ENCODE measurements at regions not wholly inside any gene's neighbourhood (a gene's known extent, or its start where the extent isn't known, plus 50 kb on each side); places are given as distances from the start of the nearest gene placed in this dataset.

GRCh38 chr13:53520132-53520531 lies 491.5 kb downstream of the OLFM4 start:
- no peak overlapping the region for H3K4me3 ChIP-seq (ENCODE audit: low read depth, low read length)
- DNase-seq (ENCODE audit: low read depth): no peak
- TF ChIP-seq CTCF (IDR thresholded peaks at IDR 0.05; ENCODE audit: insufficient read depth, low read length, poor library complexity, severe bottlenecking): no peak
- H3K36me3 ChIP-seq (ENCODE audit: control insufficient read depth, insufficient read depth, low read length): no peaks in the 10 kb centered on the region
- no peaks in the 10 kb centered on the region for H3K27me3 ChIP-seq (ENCODE audit: control insufficient read depth, insufficient read depth, low read length)

- no peak for TF ChIP-seq CTCF (IDR thresholded peaks at IDR 0.05; ENCODE audit: insufficient read depth, low read length, poor library complexity, severe bottlenecking)
- no peak for DNase-seq (ENCODE audit: low read depth)
- Histone ChIP-seq H3K36me3 (ENCODE audit: control insufficient read depth, insufficient read depth, low read length) (no peaks in the 10 kb centered on the region), H3K27me3 (ENCODE audit: control insufficient read depth, insufficient read depth, low read length) (no peaks in the 10 kb centered on the region), H3K4me3 (ENCODE audit: low read depth, low read length) (no peak overlapping the region)
These were observed 493.4 kb downstream of the OLFM4 start for GRCh38 chr13:53522034-53522433.

GRCh38 chr13:53537586-53537985 lies 509.0 kb downstream of the OLFM4 start:
- Histone ChIP-seq H3K36me3 (ENCODE audit: control insufficient read depth, insufficient read depth, low read length) (no peaks in the 10 kb centered on the region), H3K4me3 (ENCODE audit: low read depth, low read length) (no peak overlapping the region), H3K27me3 (ENCODE audit: control insufficient read depth, insufficient read depth, low read length) (no peaks in the 10 kb centered on the region)
- no peak for TF ChIP-seq CTCF (IDR thresholded peaks at IDR 0.05; ENCODE audit: insufficient read depth, low read length, poor library complexity, severe bottlenecking)
- no peak for DNase-seq (ENCODE audit: low read depth)

- Histone ChIP-seq H3K36me3 (ENCODE audit: control insufficient read depth, insufficient read depth, low read length) (no peaks in the 10 kb centered on the region), H3K27me3 (ENCODE audit: control insufficient read depth, insufficient read depth, low read length) (no peaks in the 10 kb centered on the region), H3K4me3 (ENCODE audit: low read depth, low read length) (no peak overlapping the region)
- TF ChIP-seq CTCF (IDR thresholded peaks at IDR 0.05; ENCODE audit: insufficient read depth, low read length, poor library complexity, severe bottlenecking): no peak
- no peak for DNase-seq (ENCODE audit: low read depth)
These were observed 516.8 kb downstream of the OLFM4 start for GRCh38 chr13:53545340-53545941.

- no peaks in the 10 kb centered on the region for H3K36me3 ChIP-seq (ENCODE audit: control insufficient read depth, insufficient read depth, low read length)
- no peak overlapping the region for H3K4me3 ChIP-seq (ENCODE audit: low read depth, low read length)
- H3K27me3 ChIP-seq (ENCODE audit: control insufficient read depth, insufficient read depth, low read length): no peaks in the 10 kb centered on the region
- no peak for TF ChIP-seq CTCF (IDR thresholded peaks at IDR 0.05; ENCODE audit: insufficient read depth, low read length, poor library complexity, severe bottlenecking)
- DNase-seq (ENCODE audit: low read depth): no peak
These were observed 531.9 kb downstream of the OLFM4 start for GRCh38 chr13:53560556-53560955.

GRCh38 chr13:53562419-53562818 lies 533.8 kb downstream of the OLFM4 start:
- TF ChIP-seq CTCF (IDR thresholded peaks at IDR 0.05; ENCODE audit: insufficient read depth, low read length, poor library complexity, severe bottlenecking): no peak
- Histone ChIP-seq H3K36me3 (ENCODE audit: control insufficient read depth, insufficient read depth, low read length) (no peaks in the 10 kb centered on the region), H3K27me3 (ENCODE audit: control insufficient read depth, insufficient read depth, low read length) (no peaks in the 10 kb centered on the region), H3K4me3 (ENCODE audit: low read depth, low read length) (no peak overlapping the region)
- DNase-seq (ENCODE audit: low read depth): no peak
